ENCODE measurements at regions not wholly inside any gene's neighbourhood (a gene's known extent, or its start where the extent isn't known, plus 50 kb on each side); places are given as distances from the start of the nearest gene placed in this dataset.

GRCh38 chr12:88299567-88300101, 157.5 kb downstream of the TMTC3 start:
- peaks cover 31% of the 10 kb centered on the region for H3K4me1 Mint-ChIP-seq
- H3K9me3 Mint-ChIP-seq (ENCODE audit: low read depth), result peaks cover 4% of the 10 kb centered on the region
- ATAC-seq (peak; percentile 95), DNase-seq (peak; percentile 85)
- peak overlapping the region; percentile 81 for H3K27ac Mint-ChIP-seq
- H3K27me3 Mint-ChIP-seq, result peaks cover 1% of the 10 kb centered on the region
- peaks cover 5% of the 10 kb centered on the region for H3K36me3 Mint-ChIP-seq
- CTCF ChIA-PET, result interaction anchor here (1.1 kb wide), 1 partner anchor 158 kb away, joined by 4 read pairs; the partner anchor contains the start of genes CEP290 and TMTC3
- H3K4me3 Mint-ChIP-seq, result peak overlapping the region; percentile 2

DNA sequence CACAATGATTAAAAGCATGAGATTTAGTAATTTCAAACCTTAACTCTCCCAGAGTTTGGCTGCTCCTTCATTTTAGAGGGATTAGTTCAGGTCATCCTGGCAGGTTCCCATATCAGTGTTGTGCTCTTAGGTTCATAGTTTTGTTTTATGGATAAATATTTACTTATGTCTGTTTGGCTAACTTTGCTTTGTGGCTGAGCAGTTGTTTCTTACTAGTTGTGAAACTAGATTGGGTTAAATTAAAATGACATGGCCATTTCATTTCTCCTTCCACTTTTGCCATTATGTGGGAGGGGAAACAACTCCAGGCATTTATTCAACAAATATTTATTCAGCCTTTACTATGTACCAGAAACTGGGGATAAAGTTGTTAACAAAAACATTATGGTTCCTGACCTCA, 158.8 kb downstream of the TMTC3 start:
- H3K27ac Mint-ChIP-seq, result no peak overlapping the region
- ATAC-seq, result no peak
- no peak overlapping the region for H3K4me3 Mint-ChIP-seq

GRCh38 chr12:88303335-88303734, 161.2 kb downstream of the TMTC3 start:
- H3K27ac Mint-ChIP-seq, result no peak overlapping the region
- peaks cover 40% of the 10 kb centered on the region for H3K4me1 Mint-ChIP-seq
- peaks cover 7% of the 10 kb centered on the region for H3K36me3 Mint-ChIP-seq
- peaks cover 2% of the 10 kb centered on the region for H3K9me3 Mint-ChIP-seq (ENCODE audit: low read depth)
- CTCF ChIA-PET, result no interaction called here
- H3K27me3 Mint-ChIP-seq, result no peaks in the 10 kb centered on the region
- H3K4me3 Mint-ChIP-seq, result no peak overlapping the region
- ATAC-seq (no peak), DNase-seq (no peak)

More for the DNA sequence above, 158.8 kb downstream of the TMTC3 start:
- no peak for DNase-seq
- CTCF ChIA-PET, result no interaction called here
- Mint-ChIP-seq H3K4me1 (peaks cover 31% of the 10 kb centered on the region), H3K9me3 (ENCODE audit: low read depth) (peaks cover 4% of the 10 kb centered on the region), H3K27me3 (no peaks in the 10 kb centered on the region), H3K36me3 (peaks cover 5% of the 10 kb centered on the region)

- ATAC-seq, result no peak
- no peak for DNase-seq
- no peak overlapping the region for H3K4me3 Mint-ChIP-seq
- H3K27me3 Mint-ChIP-seq, result no peaks in the 10 kb centered on the region
- peaks cover 2% of the 10 kb centered on the region for H3K9me3 Mint-ChIP-seq (ENCODE audit: low read depth)
- CTCF ChIA-PET, result interaction anchor here (1.5 kb wide), 1 partner anchor 10 kb away, joined by 4 read pairs; no protein-coding TSS in a partner anchor
- H3K36me3 Mint-ChIP-seq, result peaks cover 9% of the 10 kb centered on the region
- H3K4me1 Mint-ChIP-seq, result peaks cover 20% of the 10 kb centered on the region
- H3K27ac Mint-ChIP-seq, result no peak overlapping the region
Observed at GRCh38 chr12:88305254-88305890, 163.3 kb downstream of the TMTC3 start.

- peaks cover 2% of the 10 kb centered on the region for H3K9me3 Mint-ChIP-seq (ENCODE audit: low read depth)
- H3K4me1 Mint-ChIP-seq, result peaks cover 11% of the 10 kb centered on the region
- CTCF ChIA-PET, result interaction anchor here (1.5 kb wide), 1 partner anchor 9 kb away, joined by 4 read pairs; no protein-coding TSS in a partner anchor
- no peak for DNase-seq
- no peak overlapping the region for H3K4me3 Mint-ChIP-seq
- H3K27ac Mint-ChIP-seq, result no peak overlapping the region
- H3K36me3 Mint-ChIP-seq, result peaks cover 5% of the 10 kb centered on the region
- H3K27me3 Mint-ChIP-seq, result no peaks in the 10 kb centered on the region
- ATAC-seq, result no peak
Observed at GRCh38 chr12:88306471-88307069, 164.5 kb downstream of the TMTC3 start.

DNA sequence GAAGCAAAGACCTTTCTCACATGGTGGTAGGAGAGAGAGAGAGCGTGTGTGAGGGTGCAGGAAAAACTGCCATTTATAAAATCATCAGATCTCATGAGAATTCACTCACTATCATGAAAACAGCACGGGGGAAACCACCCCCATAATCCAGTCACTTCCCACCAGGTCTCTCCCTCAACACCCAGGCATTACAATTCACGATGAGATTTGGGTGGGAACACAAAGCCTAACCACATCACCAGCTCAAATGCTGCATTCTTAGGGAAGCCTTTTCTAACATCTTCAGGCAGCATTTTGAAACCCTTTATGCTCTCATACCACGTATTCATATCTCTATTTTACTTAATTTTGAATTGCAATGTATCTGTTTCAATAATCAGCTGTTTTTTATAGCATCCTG, 165.9 kb downstream of the TMTC3 start:
- Mint-ChIP-seq H3K9me3 (ENCODE audit: low read depth) (peaks cover 2% of the 10 kb centered on the region), H3K4me3 (no peak overlapping the region)
- CTCF ChIA-PET, result no interaction called here

GRCh38 chr12:88308825-88309224, 166.7 kb downstream of the TMTC3 start:
- Mint-ChIP-seq H3K36me3 (peaks cover 4% of the 10 kb centered on the region), H3K4me1 (peaks cover 11% of the 10 kb centered on the region), H3K27ac (no peak overlapping the region), H3K4me3 (no peak overlapping the region), H3K9me3 (ENCODE audit: low read depth) (no peaks in the 10 kb centered on the region), H3K27me3 (no peaks in the 10 kb centered on the region)
- ATAC-seq (no peak), DNase-seq (no peak)
- CTCF ChIA-PET, result no interaction called here

More for the DNA sequence above, 165.9 kb downstream of the TMTC3 start:
- H3K27me3 Mint-ChIP-seq, result no peaks in the 10 kb centered on the region
- ATAC-seq, result no peak
- no peak overlapping the region for H3K27ac Mint-ChIP-seq
- no peak for DNase-seq
- peaks cover 4% of the 10 kb centered on the region for H3K36me3 Mint-ChIP-seq
- H3K4me1 Mint-ChIP-seq, result peaks cover 11% of the 10 kb centered on the region

GRCh38 chr12:88309546-88309945, 167.4 kb downstream of the TMTC3 start:
- CTCF ChIA-PET, result no interaction called here
- Mint-ChIP-seq H3K36me3 (peaks cover 4% of the 10 kb centered on the region), H3K4me3 (no peak overlapping the region), H3K27me3 (no peaks in the 10 kb centered on the region), H3K27ac (no peak overlapping the region), H3K4me1 (peaks cover 11% of the 10 kb centered on the region), H3K9me3 (ENCODE audit: low read depth) (no peaks in the 10 kb centered on the region)
- no peak for DNase-seq
- no peak for ATAC-seq

DNA sequence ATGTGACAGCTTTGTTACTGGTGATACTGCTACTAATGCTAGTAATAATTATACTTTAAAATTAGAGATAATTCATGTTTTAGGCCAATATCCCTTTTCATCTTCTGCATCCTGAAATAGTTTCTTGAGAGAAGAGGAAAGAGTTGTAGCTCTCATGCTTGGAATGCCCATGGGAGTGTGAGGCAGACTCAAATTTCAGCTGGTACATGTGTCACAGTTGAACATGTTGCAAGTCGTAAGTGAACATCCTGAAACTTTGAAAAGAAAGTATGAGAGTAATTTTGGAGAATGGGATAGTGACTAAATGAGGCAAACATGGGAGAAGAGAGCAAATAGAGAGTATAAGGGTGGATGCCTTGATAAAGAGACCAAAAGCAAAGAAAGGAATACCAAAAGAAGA, 168.0 kb downstream of the TMTC3 start:
- no peaks in the 10 kb centered on the region for H3K9me3 Mint-ChIP-seq (ENCODE audit: low read depth)
- peaks cover 3% of the 10 kb centered on the region for H3K27me3 Mint-ChIP-seq
- no peak for ATAC-seq
- no peak overlapping the region for H3K27ac Mint-ChIP-seq
- CTCF ChIA-PET, result no interaction called here
- no peak for DNase-seq
- H3K4me1 Mint-ChIP-seq, result peaks cover 11% of the 10 kb centered on the region
- H3K4me3 Mint-ChIP-seq, result no peak overlapping the region
- peaks cover 4% of the 10 kb centered on the region for H3K36me3 Mint-ChIP-seq

GRCh38 chr12:88310666-88311065, 168.6 kb downstream of the TMTC3 start:
- CTCF ChIA-PET, result no interaction called here
- Mint-ChIP-seq H3K9me3 (ENCODE audit: low read depth) (no peaks in the 10 kb centered on the region), H3K4me1 (peaks cover 11% of the 10 kb centered on the region), H3K4me3 (no peak overlapping the region), H3K36me3 (peaks cover 4% of the 10 kb centered on the region), H3K27me3 (peaks cover 3% of the 10 kb centered on the region), H3K27ac (no peak overlapping the region)
- DNase-seq, result no peak
- ATAC-seq, result no peak

DNA sequence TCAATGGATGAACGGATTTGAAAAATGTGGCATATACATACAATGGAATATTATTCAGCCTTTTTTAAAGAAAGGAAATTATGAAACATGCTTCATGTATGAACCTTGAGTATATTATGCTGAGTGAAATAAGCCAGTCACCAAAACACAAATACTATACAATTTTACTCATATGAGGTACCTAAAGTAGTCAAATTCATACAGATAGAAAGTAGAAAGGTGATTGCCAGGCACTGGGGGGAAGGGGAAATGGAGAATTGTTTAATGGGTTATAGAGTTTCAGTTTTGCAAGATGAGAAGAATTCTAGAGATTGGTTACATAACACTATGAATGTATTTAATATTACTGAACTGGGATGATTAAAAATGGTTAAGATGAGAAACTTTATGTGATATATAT, 171.4 kb downstream of the TMTC3 start:
- CTCF ChIA-PET, result no interaction called here
- H3K27ac Mint-ChIP-seq, result no peak overlapping the region
- DNase-seq (no peak), ATAC-seq (no peak)
- peaks cover 2% of the 10 kb centered on the region for H3K36me3 Mint-ChIP-seq
- no peak overlapping the region for H3K4me3 Mint-ChIP-seq
- peaks cover 10% of the 10 kb centered on the region for H3K27me3 Mint-ChIP-seq
- no peaks in the 10 kb centered on the region for H3K4me1 Mint-ChIP-seq
- H3K9me3 Mint-ChIP-seq (ENCODE audit: low read depth), result peaks cover 3% of the 10 kb centered on the region

DNA sequence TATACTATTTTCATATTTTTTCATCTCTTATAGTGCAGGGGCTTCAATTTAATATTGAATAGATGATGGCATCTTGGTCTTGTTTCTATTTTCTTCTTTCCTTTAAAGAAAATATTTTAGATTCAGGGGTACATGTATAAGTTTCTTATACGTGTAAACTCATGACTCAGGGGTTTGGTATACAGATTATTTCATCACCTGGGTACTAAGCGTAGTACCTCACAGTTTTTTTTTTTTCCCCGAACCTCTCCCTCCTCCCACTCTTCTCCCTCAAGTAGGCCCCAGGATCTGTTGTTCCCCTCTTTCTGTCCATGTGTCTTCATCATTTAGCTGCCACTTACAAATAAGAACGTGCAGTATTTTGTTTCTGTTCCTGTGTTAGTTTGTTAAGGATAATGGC, 172.6 kb downstream of the TMTC3 start:
- DNase-seq (no peak), ATAC-seq (no peak)
- CTCF ChIA-PET, result no interaction called here
- Mint-ChIP-seq H3K27ac (no peak overlapping the region), H3K4me3 (no peak overlapping the region), H3K36me3 (peaks cover 2% of the 10 kb centered on the region), H3K4me1 (no peaks in the 10 kb centered on the region), H3K9me3 (ENCODE audit: low read depth) (peaks cover 3% of the 10 kb centered on the region), H3K27me3 (peaks cover 10% of the 10 kb centered on the region)

- Mint-ChIP-seq H3K27me3 (peaks cover 14% of the 10 kb centered on the region), H3K27ac (no peak overlapping the region), H3K36me3 (no peaks in the 10 kb centered on the region), H3K9me3 (ENCODE audit: low read depth) (peaks cover 3% of the 10 kb centered on the region), H3K4me3 (no peak overlapping the region), H3K4me1 (no peaks in the 10 kb centered on the region)
- CTCF ChIA-PET, result no interaction called here
- DNase-seq (no peak), ATAC-seq (no peak)
Observed at GRCh38 chr12:88318726-88319125, 176.6 kb downstream of the TMTC3 start.
